Esophagus squamous epithelium (tissue), 5 donors: ENCODE measurements at regions not wholly inside any gene's neighbourhood (a gene's known extent, or its start where the extent isn't known, plus 50 kb on each side); places are given as distances from the start of the nearest gene placed in this dataset.
"Not testable (repeated sequence)": the region's sequence is repeated elsewhere in the genome, so short reads cannot be mapped to it uniquely, and the experiment has no call there.

Experiments used
- DNase-seq: peaks from one replicate; lab custom pipeline; 2025; lab: John Stamatoyannopoulos, UW
- H3K27ac ChIP-seq, 4 donors: fragments of 200-600 bp; sonication (generic); one replicate each; pipeline ENCODE4 v1.5.1; 2016 to 2019; ENCODE audit warnings: mild to moderate bottlenecking in 1 of 4
- H3K27me3 ChIP-seq, 4 donors: fragments of 200-600 bp; sonication (generic); 1 replicate in 3 of 4; 2 replicates in 1 of 4; pipeline versions ENCODE4 v1.5.1 to v1.6.0; 2017 to 2021; ENCODE audit warnings: antibody characterized with exemption in 1 of 4
- H3K36me3 ChIP-seq, 3 donors: fragments of 200-600 bp; sonication (generic); one replicate each; pipeline ENCODE4 v1.5.1; 2016 to 2019
- H3K4me1 ChIP-seq, 3 donors: fragments of 200-600 bp; sonication (generic); one replicate each; pipeline ENCODE4 v1.5.1; 2017 to 2019
- H3K4me3 ChIP-seq, 4 donors: fragments of 200-600 bp; sonication (generic); 1 replicate in 3 of 4; 2 replicates in 1 of 4; pipeline ENCODE4 v1.5.1; 2016 to 2019; ENCODE audit warnings: mild to moderate bottlenecking in 2 of 4, moderate library complexity in 1 of 4
- H3K9me3 ChIP-seq, 3 donors: fragments of 200-600 bp; sonication (generic); one replicate each; pipeline ENCODE4 v1.5.1; 2016 to 2019
- POLR2A ChIP-seq, 4 donors: fragments of 450-650 bp; IDR thresholded peaks; one replicate each; pipeline ENCODE4 v1.6.1; 2017; ENCODE audit warnings: antibody characterized with exemption in 4 of 4, mild to moderate bottlenecking in 4 of 4, moderate library complexity in 3 of 4
- WGBS, 2 donors: methylation state at CpG; one replicate each; pipeline ENCODE4 v1.1.5; 2018; 5-methylcytosine and 5-hydroxymethylcytosine counted together
- intact Hi-C: fragments of 100-400 bp; cut with DNase I; formaldehyde crosslinking; loops from one replicate; pipeline ENCODE4 v1.15.0; 2022
- TF ChIP-seq, protein P1 (sequence below), 6 experiments: fragments of 450-650 bp in 4 of 6; fragments of 200-600 bp in 2 of 6; sonication (generic) in 2 of 6; IDR thresholded peaks; one replicate each; pipeline ENCODE4 v1.5.1; 2016 to 2019; ENCODE audit warnings: antibody characterized with exemption in 6 of 6, mild to moderate bottlenecking in 4 of 6, moderate library complexity in 4 of 6
- donor health status: DM: yes; HTN: yes; CAD: no.

DNA sequence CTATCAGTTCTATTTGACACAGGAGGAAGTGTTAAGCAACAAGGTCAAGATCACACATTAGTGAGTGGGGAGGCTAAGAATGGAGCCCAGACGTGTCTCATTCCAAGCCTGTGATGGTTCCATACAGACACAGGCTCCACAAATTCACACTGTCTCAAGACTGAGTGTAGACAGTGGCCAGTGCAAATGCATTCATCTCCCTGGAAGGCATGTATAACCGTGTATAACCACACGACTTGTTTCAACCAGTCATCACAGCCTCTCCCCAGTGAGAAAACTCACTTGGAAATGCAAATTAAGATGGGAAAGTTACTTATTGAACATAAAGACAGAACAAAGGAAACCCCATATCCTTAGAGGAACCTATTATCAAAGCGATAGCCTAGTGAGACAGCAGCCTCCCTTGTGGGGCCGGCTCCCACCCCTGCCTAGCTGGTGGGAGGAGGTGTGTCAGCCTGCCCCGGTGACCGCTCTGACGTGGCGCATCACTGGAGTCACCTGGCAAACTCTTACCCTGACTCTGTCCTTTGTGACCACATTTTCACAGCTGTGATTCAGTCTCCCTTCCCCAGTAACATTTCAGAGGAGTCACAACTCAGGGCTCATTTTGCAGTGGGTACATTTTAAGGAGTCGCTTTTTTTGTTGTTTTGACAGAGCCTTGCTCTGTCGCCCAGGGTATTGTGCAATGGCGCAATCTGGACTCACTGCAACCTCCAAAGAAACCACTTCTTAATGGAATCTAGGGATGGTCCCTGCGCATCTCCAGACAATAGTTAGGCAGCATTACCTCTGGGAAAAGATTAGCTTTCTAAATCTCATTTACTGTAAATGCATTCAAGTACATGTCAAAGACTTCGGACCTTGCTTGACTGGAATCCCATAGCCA is 126.6 kb upstream of the PARD3 start:
- Histone ChIP-seq H3K27me3 (no peaks in the 10 kb centered on the region), H3K4me1 (peaks cover 10 to 44% (median 19%) of the 10 kb centered on the region in 3 donors), H3K27ac (peak overlapping the region; percentile 45 to 87 (median 79)), H3K4me3 (no peak overlapping the region), H3K36me3 (no peaks in the 10 kb centered on the region), H3K9me3 (no peaks in the 10 kb centered on the region)
- TF ChIP-seq POLR2A (IDR thresholded peaks at IDR 0.05): no peak
- TF ChIP-seq, protein P1, sequence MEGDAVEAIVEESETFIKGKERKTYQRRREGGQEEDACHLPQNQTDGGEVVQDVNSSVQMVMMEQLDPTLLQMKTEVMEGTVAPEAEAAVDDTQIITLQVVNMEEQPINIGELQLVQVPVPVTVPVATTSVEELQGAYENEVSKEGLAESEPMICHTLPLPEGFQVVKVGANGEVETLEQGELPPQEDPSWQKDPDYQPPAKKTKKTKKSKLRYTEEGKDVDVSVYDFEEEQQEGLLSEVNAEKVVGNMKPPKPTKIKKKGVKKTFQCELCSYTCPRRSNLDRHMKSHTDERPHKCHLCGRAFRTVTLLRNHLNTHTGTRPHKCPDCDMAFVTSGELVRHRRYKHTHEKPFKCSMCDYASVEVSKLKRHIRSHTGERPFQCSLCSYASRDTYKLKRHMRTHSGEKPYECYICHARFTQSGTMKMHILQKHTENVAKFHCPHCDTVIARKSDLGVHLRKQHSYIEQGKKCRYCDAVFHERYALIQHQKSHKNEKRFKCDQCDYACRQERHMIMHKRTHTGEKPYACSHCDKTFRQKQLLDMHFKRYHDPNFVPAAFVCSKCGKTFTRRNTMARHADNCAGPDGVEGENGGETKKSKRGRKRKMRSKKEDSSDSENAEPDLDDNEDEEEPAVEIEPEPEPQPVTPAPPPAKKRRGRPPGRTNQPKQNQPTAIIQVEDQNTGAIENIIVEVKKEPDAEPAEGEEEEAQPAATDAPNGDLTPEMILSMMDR (IDR thresholded peaks at IDR 0.05): peak in 1 of 6 experiments; percentile 20
- no peak for DNase-seq
- WGBS, 2 donors: 55 to 61% methylated on average over 12 to 14 of the region's 14 CpGs
- intact Hi-C loops: no loop called here

DNA sequence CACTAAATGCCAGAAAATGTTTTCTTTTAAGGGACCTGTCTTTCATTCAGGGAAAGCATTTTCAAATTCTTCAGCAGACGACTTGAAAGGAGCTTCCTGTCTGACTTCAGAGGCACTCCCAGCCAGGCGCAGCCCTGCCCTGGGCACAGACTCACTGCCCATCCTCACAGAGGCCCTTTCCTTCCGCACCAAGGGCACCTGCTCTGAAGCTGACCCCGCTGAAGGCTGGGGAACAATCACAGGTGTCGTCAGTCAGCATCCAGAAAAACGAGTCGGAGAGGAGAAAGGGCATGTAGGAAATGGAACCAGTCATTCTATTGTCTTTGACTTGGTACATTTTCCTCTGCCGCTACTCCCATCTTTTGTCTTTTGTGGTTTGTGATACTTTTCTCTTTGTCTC is 125.3 kb upstream of the PARD3 start:
- no peaks in the 10 kb centered on the region for H3K36me3 ChIP-seq
- peaks cover 10 to 44% (median 19%) of the 10 kb centered on the region in 3 donors for H3K4me1 ChIP-seq
- WGBS, 2 donors: 13 to 27% methylated on average over 7 to 8 of the region's 8 CpGs
- no peak overlapping the region for H3K4me3 ChIP-seq
- TF ChIP-seq, protein P1 (IDR thresholded peaks at IDR 0.05): no peak
- TF ChIP-seq POLR2A (IDR thresholded peaks at IDR 0.05): no peak
- H3K27me3 ChIP-seq: no peaks in the 10 kb centered on the region
- H3K27ac ChIP-seq: peak overlapping the region; percentile 51 to 87 (median 79)
- intact Hi-C loops: no loop called here
- no peaks in the 10 kb centered on the region for H3K9me3 ChIP-seq
- DNase-seq: no peak

DNA sequence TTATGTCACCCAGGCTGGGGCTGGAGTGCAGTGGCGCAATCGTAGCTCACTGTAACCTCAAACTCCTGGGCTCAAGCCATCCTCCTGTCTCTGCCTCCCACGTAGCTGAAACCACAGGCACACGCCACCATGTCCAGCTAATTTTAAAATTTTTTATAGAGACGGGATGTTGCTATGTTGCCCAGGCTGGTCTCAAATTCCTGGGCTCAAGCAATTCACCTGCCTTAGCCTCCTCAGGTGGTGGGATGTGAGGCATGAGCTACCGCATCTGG is 123.2 kb upstream of the PARD3 start:
- peaks cover 10 to 52% (median 19%) of the 10 kb centered on the region in 3 donors for H3K4me1 ChIP-seq
- intact Hi-C loops: no loop called here
- WGBS, 2 donors: 83 to 88% methylated on average over 4 to 6 of the region's 6 CpGs

DNA sequence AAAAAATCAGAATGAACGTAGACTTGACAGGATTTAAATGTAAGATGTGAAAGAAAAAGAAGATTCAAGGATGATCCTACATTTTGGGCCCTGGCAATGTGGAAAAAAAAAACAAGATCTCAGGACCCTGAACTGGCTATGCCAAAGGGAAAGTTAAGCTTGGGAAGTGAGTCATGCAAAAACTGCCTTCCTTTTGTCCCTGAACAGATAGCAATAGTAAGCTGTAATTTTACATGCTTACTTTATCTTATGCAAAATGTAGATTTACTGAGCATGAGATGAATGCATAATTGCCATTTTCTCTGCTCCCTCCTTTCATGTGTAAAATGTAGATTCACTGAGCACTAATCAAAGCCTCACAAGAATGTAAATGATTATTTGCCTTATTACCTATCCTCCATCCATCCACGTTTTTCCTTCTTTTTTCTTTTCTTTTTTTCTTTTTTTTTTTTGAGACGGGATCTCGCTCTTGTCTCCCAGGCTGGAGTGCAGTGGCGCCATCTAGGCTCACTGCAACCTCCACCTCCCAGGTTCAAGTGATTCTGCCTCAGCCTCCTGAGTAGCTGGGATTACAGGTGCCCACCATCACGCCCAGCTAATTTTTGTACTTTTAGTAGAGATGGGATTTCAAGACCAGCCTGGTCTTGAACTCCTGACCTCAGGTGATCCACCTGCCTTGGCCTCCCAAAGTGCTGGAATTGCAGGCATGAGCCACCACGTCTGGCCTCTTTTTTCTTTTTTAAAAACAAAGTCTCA is 122.7 kb upstream of the PARD3 start:
- H3K36me3 ChIP-seq, intact Hi-C loops, H3K27me3 ChIP-seq, DNase-seq, H3K9me3 ChIP-seq, H3K4me3 ChIP-seq: not testable (repeated sequence)
- Histone ChIP-seq H3K27ac (peak overlapping the region in 1 of 4 donors; percentile 21), H3K4me1 (peaks cover 15 to 56% (median 19%) of the 10 kb centered on the region in 3 donors)
- 42 to 45% methylated on average over 7 of the region's 7 CpGs for WGBS, 2 donors
- TF ChIP-seq, protein P1 (IDR thresholded peaks at IDR 0.05): peak in 2 of 6 experiments; percentile 17 to 20

More for the DNA sequence above, 123.2 kb upstream of the PARD3 start:
- no peak overlapping the region for H3K4me3 ChIP-seq
- H3K27me3 ChIP-seq: no peaks in the 10 kb centered on the region
- TF ChIP-seq, protein P1 (IDR thresholded peaks at IDR 0.05): no peak
- TF ChIP-seq POLR2A (IDR thresholded peaks at IDR 0.05): no peak
- no peak overlapping the region for H3K27ac ChIP-seq
- H3K36me3 ChIP-seq: no peaks in the 10 kb centered on the region
- H3K9me3 ChIP-seq: no peaks in the 10 kb centered on the region
- DNase-seq: no peak

DNA sequence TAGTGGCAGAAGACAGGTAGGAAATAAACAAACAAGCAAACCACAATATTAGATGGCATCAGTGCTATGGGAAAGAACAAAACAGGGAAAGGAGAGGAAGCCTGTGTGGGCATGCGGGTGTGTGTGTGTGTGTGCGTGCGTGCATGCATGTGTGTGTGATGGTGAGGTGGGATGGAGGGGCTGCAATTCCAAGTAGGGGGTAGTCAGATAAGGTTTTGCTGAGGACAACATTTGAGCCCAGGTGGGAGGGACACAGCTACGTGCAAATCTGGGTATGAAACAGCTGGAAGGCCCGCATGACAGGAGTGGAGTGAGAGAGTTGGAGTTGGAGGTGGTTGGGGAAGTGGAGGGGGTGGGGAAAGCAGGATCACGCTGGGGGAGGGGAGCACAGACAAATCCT is 121.0 kb upstream of the PARD3 start:
- intact Hi-C loops: no loop called here
- Histone ChIP-seq H3K27me3 (no peaks in the 10 kb centered on the region), H3K27ac (no peak overlapping the region), H3K4me3 (no peak overlapping the region), H3K36me3 (no peaks in the 10 kb centered on the region), H3K9me3 (no peaks in the 10 kb centered on the region), H3K4me1 (peaks cover 5 to 44% (median 11%) of the 10 kb centered on the region in 3 donors)
- no peak for DNase-seq
- TF ChIP-seq, protein P1 (IDR thresholded peaks at IDR 0.05): no peak
- TF ChIP-seq POLR2A (IDR thresholded peaks at IDR 0.05): no peak
- 80 to 84% methylated on average over 6 of the region's 6 CpGs for WGBS, 2 donors
